HEK293T (cell line): ENCODE measurements at regions not wholly inside any gene's neighbourhood (a gene's known extent, or its start where the extent isn't known, plus 50 kb on each side); places are given as distances from the start of the nearest gene placed in this dataset.

Experiments
- ARNT ChIP-seq: fragments of 450-650 bp; IDR thresholded peaks from 2 replicates; pipeline ENCODE4 v1.6.1; 2017; ENCODE audit warnings: mild to moderate bottlenecking
- FOXM1 ChIP-seq: fragments of 450-650 bp; IDR thresholded peaks from 2 replicates; pipeline ENCODE4 v1.6.1; 2017; ENCODE audit warnings: mild to moderate bottlenecking, borderline replicate concordance
- HDGF ChIP-seq: fragments of 450-650 bp; IDR thresholded peaks from 2 replicates; pipeline ENCODE4 v1.6.1; 2017; ENCODE audit warnings: antibody characterized with exemption, borderline replicate concordance
- TARDBP ChIP-seq: fragments of 450-650 bp; IDR thresholded peaks from 2 replicates; pipeline ENCODE4 v1.6.1; 2016
- ZNF384 ChIP-seq: fragments of 450-650 bp; IDR thresholded peaks from 2 replicates; pipeline ENCODE4 v1.6.1; 2016

DNA sequence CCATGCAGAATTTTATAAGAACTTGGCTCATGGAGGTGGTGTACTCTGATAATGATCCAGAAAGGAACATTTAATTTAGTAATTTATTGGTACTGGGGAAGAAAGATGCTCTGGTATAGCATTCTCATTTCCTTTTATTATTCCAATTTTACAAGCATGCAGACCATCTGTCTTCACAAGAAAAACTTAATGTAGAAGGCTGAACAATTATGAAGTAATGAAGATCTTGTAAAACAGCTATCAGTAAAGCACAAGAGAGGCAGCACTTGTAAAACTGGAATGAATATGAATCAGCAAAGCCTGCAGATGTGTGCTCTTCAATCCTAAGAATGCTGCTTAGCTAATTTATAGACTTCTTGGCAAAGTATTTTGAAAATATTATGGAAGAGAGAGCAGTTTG, 300.0 kb downstream of the YTHDC2 start:
- no peak for TF ChIP-seq ARNT
- TF ChIP-seq TARDBP, result no peak
- TF ChIP-seq HDGF, result no peak
- TF ChIP-seq ZNF384, result no peak
- TF ChIP-seq FOXM1, result no peak
